Activated T-helper 2 cell treated with anti-CD3 and anti-CD28 coated beads, Interferon-gamma antibody, Interleukin-2, Interleukin-4, amounts not matched to agents 10 μg/mL and 5 μg/mL and 100 μg/mL, durations not matched to agents 14 hours and 24 hours and 36 hours (primary cell): ENCODE measurements at regions not wholly inside any gene's neighbourhood (a gene's known extent, or its start where the extent isn't known, plus 50 kb on each side); places are given as distances from the start of the nearest gene placed in this dataset.
"Not testable (repeated sequence)": the region's sequence is repeated elsewhere in the genome, so short reads cannot be mapped to it uniquely, and the experiment has no call there.

ENCODE experiments used
- DNase-seq: peaks from one replicate; pipeline ENCODE4 v3.0.0; 2021; ENCODE audit warnings: low spot score
- H3K27ac Mint-ChIP-seq: one replicate; pipeline ENCODE4 v1.8.0; 2021; ENCODE audit warnings: mixed read lengths
- H3K27me3 Mint-ChIP-seq: one replicate; pipeline ENCODE4 v1.8.0; 2021; ENCODE audit warnings: low read depth, mixed read lengths
- H3K36me3 Mint-ChIP-seq: one replicate; pipeline ENCODE4 v1.8.0; 2021; ENCODE audit warnings: low read depth, mixed read lengths
- H3K4me1 Mint-ChIP-seq: one replicate; pipeline ENCODE4 v1.8.0; 2021; ENCODE audit warnings: low read depth, mixed read lengths
- H3K4me3 Mint-ChIP-seq: one replicate; pipeline ENCODE4 v1.8.0; 2021; ENCODE audit warnings: low read depth, mild to moderate bottlenecking, moderate library complexity, mixed read lengths
- H3K9me3 Mint-ChIP-seq: one replicate; pipeline ENCODE4 v1.8.0; 2021; ENCODE audit warnings: mixed read lengths
- intact Hi-C: fragments of 100-400 bp; cut with micrococcal nuclease; formaldehyde crosslinking; loops from one replicate; pipeline ENCODE4 v1.15.1; 2023

DNA sequence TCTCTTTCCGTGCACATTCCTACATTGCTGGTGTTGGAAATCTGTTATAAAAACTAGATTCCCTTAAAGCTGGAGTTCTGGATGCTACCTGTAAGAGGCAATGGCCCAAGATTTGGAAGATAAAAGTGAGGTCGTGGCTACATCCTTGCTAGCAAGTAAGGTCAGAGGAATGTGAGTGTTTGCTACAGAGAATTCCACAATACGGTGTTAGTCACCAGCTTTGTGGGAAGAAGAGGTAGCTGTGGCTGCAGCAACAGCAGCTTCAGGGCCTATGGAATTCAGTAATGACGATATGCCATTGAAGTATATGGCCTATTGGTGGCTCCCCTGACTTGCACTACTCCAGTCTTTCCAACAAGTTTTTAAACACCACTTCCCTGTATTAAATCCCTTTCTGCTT lies 227.7 kb upstream of the TMEM260 start:
- Mint-ChIP-seq H3K4me3 (no peak overlapping the region), H3K27me3 (peaks cover 7% of the 10 kb centered on the region), H3K4me1 (no peaks in the 10 kb centered on the region), H3K9me3 (no peaks in the 10 kb centered on the region), H3K36me3 (no peaks in the 10 kb centered on the region), H3K27ac (no peak overlapping the region)
- intact Hi-C loops = no loop called here
- DNase-seq = no peak

DNA sequence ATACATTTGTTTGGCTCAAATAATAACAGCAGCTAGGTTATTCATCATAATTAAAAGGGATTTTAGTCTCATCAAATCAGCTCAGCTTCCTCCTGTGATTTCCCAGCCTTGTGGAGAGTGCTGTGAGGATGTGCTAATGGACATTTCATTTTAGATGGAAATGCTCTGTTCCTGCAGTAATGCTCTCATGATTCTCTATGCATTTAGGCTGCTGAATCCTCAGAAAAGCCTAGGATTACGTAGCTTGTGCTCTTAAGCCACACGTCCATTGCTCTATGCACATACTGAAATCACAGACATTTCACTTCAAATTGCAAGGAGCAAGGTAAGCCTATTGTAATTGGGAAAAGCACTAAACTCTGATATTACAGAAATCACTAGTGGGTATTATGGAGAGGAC lies 226.6 kb upstream of the TMEM260 start:
- H3K4me3 Mint-ChIP-seq = no peak overlapping the region
- no peak for DNase-seq
- no peak overlapping the region for H3K27ac Mint-ChIP-seq
- H3K36me3 Mint-ChIP-seq = no peaks in the 10 kb centered on the region
- peaks cover 5% of the 10 kb centered on the region for H3K4me1 Mint-ChIP-seq
- peaks cover 7% of the 10 kb centered on the region for H3K27me3 Mint-ChIP-seq
- intact Hi-C loops = no loop called here
- H3K9me3 Mint-ChIP-seq = no peaks in the 10 kb centered on the region

DNA sequence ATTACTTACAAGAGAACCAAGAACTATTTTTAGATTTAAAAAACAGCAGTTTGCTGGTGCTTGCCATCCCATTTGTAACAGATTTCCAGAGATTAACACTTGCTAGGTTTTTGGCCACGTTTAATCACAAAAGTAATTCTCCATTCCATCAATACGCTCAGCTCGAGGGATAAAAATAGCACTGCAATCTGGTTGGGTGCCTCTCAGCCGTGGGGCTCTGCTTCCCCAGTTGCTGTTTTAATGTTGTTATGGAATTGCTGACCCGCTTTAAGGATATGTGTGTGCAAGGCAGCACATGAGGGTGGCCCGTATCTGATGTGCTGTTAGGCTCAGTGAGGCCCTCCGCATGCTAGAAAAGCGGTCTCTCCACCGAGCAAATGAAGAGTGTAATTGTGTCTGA lies 222.2 kb upstream of the TMEM260 start:
- no peak for DNase-seq
- Mint-ChIP-seq H3K36me3 (no peaks in the 10 kb centered on the region), H3K4me3 (no peak overlapping the region), H3K4me1 (peaks cover 25% of the 10 kb centered on the region), H3K27ac (no peak overlapping the region), H3K27me3 (peaks cover 7% of the 10 kb centered on the region), H3K9me3 (no peaks in the 10 kb centered on the region)
- intact Hi-C loops = no loop called here

DNA sequence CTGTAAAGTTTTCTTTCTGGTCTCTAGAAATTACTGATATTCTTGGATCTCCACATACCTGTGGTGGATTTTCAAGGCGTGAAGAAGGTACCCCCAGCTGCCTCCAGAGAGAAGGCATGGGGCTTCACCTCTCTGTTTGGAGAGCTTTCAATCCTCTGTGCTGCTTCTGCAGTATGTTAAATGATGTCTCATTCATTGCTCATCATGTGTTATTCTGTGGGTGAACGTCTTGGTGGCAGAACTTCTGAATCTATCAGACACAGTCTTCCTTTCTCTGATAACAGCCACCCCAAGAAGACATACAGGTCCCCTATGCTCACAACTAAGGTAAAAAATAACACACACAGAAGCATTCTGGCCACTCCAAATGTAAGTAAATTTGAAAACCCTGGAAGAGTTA lies 221.3 kb upstream of the TMEM260 start:
- H3K27ac Mint-ChIP-seq = peak overlapping the region; percentile 40
- no peak for DNase-seq
- H3K36me3 Mint-ChIP-seq = no peaks in the 10 kb centered on the region
- peaks cover 3% of the 10 kb centered on the region for H3K27me3 Mint-ChIP-seq
- H3K4me3 Mint-ChIP-seq = no peak overlapping the region
- intact Hi-C loops = no loop called here
- peaks cover 27% of the 10 kb centered on the region for H3K4me1 Mint-ChIP-seq
- no peaks in the 10 kb centered on the region for H3K9me3 Mint-ChIP-seq

DNA sequence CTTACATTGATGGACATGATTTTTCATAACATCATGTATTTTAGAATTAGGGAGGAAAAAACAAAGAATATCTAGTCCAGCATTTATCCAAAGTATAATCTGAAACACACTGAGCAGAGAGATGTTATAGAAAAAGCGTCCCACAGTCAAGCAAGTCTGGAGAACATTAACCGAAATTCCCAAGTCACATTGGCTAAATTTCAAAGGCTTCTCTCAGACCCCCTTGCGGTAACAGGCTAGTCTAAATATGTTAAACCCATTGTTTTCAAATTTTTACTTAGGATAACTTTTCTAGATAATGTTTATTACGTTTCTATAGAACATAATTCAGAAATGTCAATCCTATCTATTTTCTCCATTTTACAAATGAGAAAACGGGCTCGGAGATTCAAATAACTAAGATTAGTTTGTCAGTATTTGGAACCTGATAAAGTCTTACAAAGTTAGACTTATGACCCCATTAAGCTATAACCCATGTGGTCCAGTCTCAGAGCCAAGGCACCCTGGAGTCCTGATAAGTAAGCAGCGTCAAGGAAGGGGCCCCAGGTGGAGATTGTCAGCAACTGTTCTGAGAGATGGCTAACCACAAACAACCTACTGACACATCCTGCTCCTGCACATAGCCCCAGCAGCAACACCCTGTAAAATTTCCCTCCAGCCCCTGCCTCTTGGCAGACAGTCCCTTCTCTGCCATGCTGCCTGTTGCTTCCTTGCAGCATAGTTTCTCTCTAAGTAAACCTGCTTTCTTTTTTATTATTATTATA lies 220.6 kb upstream of the TMEM260 start:
- Mint-ChIP-seq H3K27ac (peak overlapping the region; percentile 2), H3K4me1 (peaks cover 27% of the 10 kb centered on the region), H3K36me3 (no peaks in the 10 kb centered on the region), H3K4me3 (no peak overlapping the region), H3K27me3 (peaks cover 6% of the 10 kb centered on the region), H3K9me3 (peaks cover 2% of the 10 kb centered on the region)
- peak; percentile 30 for DNase-seq
- intact Hi-C loops = no loop called here

DNA sequence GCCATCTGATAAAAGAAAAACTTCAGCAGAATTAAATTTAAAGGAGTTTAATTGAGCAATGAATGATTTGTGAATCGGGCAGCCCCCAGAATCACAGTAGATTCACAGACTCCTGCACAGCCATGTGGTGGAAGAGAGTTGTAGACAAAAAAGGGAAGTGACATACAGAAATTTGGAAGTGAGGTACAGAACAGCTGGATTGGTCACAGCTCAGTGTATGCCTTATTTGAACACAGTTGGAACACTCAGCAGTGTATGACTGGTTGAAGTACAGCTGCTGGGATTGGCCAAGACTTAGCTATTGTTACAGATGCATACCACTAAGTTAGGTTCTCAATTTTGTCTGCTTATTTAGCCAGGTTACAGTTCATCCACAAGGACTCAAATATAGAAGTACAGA lies 213.9 kb upstream of the TMEM260 start:
- H3K27ac Mint-ChIP-seq, intact Hi-C loops, H3K4me1 Mint-ChIP-seq, DNase-seq, H3K36me3 Mint-ChIP-seq, H3K4me3 Mint-ChIP-seq: not testable (repeated sequence)
- peaks cover 11% of the 10 kb centered on the region for H3K9me3 Mint-ChIP-seq
- H3K27me3 Mint-ChIP-seq = peaks cover 15% of the 10 kb centered on the region

DNA sequence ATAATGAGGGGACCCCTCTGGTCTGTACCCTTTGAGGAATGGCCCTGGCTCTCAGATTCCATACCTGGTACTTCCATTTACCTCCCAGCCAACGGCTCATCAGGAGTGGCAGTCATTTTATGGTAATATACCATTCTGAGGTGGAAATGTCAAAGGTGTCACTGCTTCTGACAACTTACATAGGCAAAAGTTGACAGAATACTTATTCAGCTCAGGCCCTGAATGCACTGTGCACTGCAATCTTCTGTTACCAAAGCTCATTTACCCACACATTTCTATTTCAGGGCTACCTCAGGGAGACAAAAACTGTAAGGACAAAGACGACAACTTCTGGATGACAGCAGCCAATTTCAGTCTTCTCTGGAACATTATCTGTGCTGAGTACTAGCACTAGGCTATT lies 212.2 kb upstream of the TMEM260 start:
- Mint-ChIP-seq H3K4me1 (peaks cover 7% of the 10 kb centered on the region), H3K36me3 (no peaks in the 10 kb centered on the region), H3K4me3 (no peak overlapping the region), H3K27me3 (peaks cover 22% of the 10 kb centered on the region), H3K27ac (no peak overlapping the region), H3K9me3 (peaks cover 25% of the 10 kb centered on the region)
- no peak for DNase-seq
- intact Hi-C loops = no loop called here

DNA sequence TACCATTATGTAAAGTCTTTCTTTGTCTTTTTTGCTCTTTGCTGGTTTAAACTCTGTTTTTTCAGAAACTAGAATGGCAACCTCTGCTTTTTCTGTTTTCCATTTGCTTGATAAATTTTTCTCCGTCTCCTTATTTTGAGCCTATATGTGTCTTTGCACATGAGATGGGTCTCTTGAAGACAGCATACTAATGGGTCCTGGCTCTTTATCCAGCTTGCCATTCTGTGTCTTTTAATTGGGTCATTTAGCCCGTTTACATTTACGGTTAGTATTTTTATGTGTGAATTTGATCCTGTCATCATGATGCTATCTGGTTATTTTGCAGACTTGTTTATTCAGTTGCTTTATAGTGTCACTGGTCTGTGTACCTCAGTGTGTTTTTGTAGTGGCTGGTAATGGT lies 207.9 kb upstream of the TMEM260 start:
- no peak for DNase-seq
- Mint-ChIP-seq H3K4me3 (no peak overlapping the region), H3K27me3 (peaks cover 17% of the 10 kb centered on the region), H3K9me3 (peaks cover 32% of the 10 kb centered on the region), H3K27ac (no peak overlapping the region), H3K4me1 (no peaks in the 10 kb centered on the region), H3K36me3 (no peaks in the 10 kb centered on the region)
- intact Hi-C loops = no loop called here

DNA sequence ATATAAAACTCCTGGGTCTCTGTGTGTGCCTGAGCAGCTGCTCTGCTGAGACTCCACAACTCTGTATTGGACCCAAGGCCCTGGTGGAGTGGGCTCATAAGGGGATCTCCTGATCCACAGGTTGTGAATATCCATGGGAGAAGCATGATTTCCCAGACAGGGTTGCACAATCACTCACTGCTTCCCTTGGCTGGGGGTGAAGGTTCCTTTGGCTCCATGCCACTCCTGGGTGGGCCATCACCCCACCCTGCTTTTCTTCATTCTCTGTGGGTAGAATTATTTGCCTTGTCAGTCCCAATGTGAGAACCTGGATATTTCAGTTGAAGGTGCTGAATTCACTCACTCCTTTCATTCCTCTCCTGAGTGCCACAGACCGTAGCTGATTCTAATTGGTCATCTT lies 205.2 kb upstream of the TMEM260 start:
- Mint-ChIP-seq H3K27me3 (peaks cover 17% of the 10 kb centered on the region), H3K27ac (no peak overlapping the region), H3K4me1 (no peaks in the 10 kb centered on the region), H3K4me3 (no peak overlapping the region), H3K36me3 (no peaks in the 10 kb centered on the region), H3K9me3 (peaks cover 32% of the 10 kb centered on the region)
- no peak for DNase-seq
- intact Hi-C loops = no loop called here

DNA sequence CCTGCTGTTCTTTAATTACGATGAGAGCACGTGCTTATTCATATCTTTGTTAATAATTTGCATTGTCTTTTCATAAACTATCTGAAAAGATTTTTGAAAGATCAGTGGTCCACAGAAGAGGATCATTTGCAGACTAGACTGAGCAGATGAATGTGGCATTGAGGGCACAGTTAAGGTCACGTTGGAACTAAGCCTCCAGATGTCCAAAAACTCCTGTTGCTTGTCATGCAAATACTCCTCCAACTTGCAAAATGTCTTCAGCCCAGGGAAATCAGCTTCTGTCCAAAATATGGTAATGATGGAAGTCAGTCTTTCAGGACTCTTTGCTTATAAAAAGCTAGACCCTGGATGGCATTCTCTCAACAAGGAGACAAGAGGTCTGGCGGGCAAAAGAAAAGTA lies 201.6 kb upstream of the TMEM260 start:
- no peak for DNase-seq
- Mint-ChIP-seq H3K4me3 (no peak overlapping the region), H3K27me3 (peaks cover 7% of the 10 kb centered on the region), H3K36me3 (no peaks in the 10 kb centered on the region), H3K9me3 (peaks cover 5% of the 10 kb centered on the region), H3K4me1 (no peaks in the 10 kb centered on the region), H3K27ac (no peak overlapping the region)
- intact Hi-C loops = no loop called here

DNA sequence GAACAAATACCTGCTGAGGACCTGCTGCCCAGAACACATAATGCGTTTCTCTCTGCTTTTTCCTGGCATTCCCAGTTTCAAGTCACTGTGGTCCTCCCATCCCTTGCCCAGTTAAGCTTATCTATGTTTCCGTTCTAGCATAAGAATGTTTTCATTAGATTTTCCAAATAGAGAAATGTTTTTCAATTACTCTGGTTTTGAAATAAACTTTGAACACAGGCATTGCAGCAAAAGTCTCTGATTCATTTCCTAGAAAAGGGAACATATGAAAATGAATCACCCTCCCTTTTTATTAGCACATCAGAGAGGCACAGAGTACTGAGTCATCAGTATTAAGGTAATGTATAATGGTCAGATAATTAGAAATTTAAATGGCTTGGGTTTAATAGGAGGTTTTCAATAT lies 201.1 kb upstream of the TMEM260 start:
- Mint-ChIP-seq H3K27ac (no peak overlapping the region), H3K9me3 (peaks cover under 1% of the 10 kb centered on the region), H3K27me3 (peaks cover 7% of the 10 kb centered on the region), H3K36me3 (no peaks in the 10 kb centered on the region), H3K4me1 (no peaks in the 10 kb centered on the region), H3K4me3 (no peak overlapping the region)
- DNase-seq = no peak
- intact Hi-C loops = no loop called here

DNA sequence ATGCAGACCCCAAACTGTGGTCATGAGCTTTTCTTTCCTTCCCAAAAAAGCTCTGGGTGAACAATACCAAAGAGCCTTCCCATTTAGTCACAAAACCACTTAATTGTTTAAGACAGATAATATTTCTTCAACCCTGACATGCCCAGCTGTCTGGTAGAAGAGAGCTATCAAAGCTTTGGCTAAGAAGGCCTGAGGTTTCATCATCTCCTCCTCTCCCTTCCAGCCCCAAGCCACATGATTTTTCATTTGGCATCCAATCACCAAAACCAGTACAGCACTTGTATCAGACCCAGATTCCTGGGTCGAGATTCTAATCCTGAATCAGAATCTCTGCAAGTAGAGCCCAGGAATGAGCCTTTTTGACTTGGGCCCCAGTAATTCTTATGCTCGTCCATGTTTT lies 199.6 kb upstream of the TMEM260 start:
- Mint-ChIP-seq H3K4me1 (no peaks in the 10 kb centered on the region), H3K4me3 (no peak overlapping the region), H3K27me3 (peaks cover 7% of the 10 kb centered on the region), H3K36me3 (no peaks in the 10 kb centered on the region), H3K27ac (no peak overlapping the region), H3K9me3 (peaks cover 4% of the 10 kb centered on the region)
- intact Hi-C loops = no loop called here
- no peak for DNase-seq

DNA sequence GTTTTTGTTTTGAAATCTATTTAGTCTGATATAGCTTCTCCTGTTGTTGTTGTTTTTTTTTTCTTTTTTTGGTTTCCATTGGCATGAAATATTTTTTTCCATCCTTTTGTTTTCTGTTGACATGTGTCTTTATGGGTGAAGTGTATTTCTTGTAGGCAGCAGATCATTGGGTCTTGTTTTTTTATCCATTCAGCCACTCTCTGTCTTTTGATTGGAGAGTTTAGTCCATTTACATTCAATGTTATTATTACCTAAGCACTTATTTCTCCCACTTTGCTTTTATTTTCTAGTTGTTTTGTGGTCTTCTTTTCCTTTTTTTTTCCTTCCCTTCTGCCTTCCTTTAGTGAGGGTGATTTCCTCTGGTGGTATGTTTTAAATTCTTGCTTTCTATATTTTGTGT lies 193.6 kb upstream of the TMEM260 start:
- Mint-ChIP-seq H3K9me3 (peaks cover 20% of the 10 kb centered on the region), H3K27ac (no peak overlapping the region), H3K4me1 (no peaks in the 10 kb centered on the region), H3K36me3 (no peaks in the 10 kb centered on the region), H3K27me3 (peaks cover 11% of the 10 kb centered on the region), H3K4me3 (no peak overlapping the region)
- intact Hi-C loops = no loop called here
- DNase-seq = no peak

DNA sequence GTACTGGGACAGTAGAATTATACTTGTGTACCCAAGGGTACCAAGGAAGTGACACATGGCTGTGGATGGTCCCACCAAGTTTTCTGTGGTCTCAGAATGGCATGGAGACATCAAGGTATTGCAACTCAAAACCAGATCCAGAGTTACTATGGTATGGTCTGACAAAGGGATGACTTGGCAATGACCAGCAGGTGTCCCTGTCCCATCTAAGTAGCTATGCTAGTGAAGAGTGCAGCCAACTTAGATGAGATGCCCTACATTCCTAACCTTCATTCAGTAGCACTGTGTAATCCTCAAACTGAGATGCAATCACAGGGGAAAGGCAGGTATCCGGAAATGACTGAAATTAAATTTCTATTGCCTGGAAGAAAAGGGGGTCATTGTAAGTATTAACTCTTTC lies 188.7 kb upstream of the TMEM260 start:
- no peaks in the 10 kb centered on the region for H3K36me3 Mint-ChIP-seq

More for the DNA sequence above, 188.7 kb upstream of the TMEM260 start:
- no peak overlapping the region for H3K4me3 Mint-ChIP-seq
- no peak for DNase-seq
- no peaks in the 10 kb centered on the region for H3K4me1 Mint-ChIP-seq
- H3K27ac Mint-ChIP-seq = no peak overlapping the region
- H3K27me3 Mint-ChIP-seq = peaks cover 6% of the 10 kb centered on the region
- intact Hi-C loops = no loop called here
- H3K9me3 Mint-ChIP-seq = peaks cover 10% of the 10 kb centered on the region
